ENCODE measurements at regions not wholly inside any gene's neighbourhood (a gene's known extent, or its start where the extent isn't known, plus 50 kb on each side); places are given as distances from the start of the nearest gene placed in this dataset.

DNA sequence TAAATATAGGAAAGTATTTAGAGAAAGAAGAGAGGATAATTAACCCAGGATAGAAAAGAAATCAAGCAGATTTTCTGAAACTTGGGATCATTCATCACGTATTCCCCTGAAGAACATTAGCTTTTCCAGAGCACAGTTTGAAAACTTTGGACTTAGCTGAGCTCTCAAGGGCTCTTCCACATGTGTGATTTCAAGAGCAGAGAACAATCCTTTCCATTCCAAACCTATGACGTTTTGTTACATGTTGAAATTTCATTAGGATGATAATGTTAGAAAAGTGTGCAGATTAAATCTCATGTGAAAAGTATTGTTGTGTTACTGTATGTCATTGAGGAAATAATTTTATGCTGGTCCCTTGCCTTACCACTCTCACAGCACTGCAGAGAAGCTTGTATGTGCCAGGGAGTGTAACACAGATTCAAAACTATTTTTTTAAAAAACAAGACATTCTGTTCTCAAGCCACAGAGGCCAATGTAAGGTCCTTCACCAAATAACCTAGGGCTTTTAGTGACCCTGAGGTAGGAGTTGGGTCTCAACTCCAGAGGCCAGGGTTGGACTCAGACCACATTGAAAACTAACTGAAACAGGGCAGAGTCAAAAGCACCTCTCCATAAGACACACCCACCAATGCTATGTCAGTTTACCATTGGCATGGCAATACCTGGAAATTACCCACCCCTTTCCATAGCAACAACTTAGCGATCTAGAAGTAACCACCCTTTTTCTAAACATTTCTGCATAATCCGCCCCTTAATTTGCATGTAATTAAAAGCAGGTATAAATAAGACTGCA is 141.3 kb downstream of the ANXA5 start:
- no peak for TF ChIP-seq POLR2A (IDR thresholded peaks at IDR 0.05; ENCODE audit: low read length)
- no peak for TF ChIP-seq GATA1 (IDR thresholded peaks at IDR 0.05; ENCODE audit: low read depth, low read length)

Measured in erythroblast (primary cell).